IMR-90 (cell line): ENCODE measurements at regions not wholly inside any gene's neighbourhood (a gene's known extent, or its start where the extent isn't known, plus 50 kb on each side); places are given as distances from the start of the nearest gene placed in this dataset.

ENCODE experiments used
- ATAC-seq: fragments of 200-7000 bp; cut with Tn5 transposase; 2 replicates; pipeline ENCODE4 v1.9.1; 2020; ENCODE audit warnings: low read depth, mild to moderate bottlenecking, moderate library complexity
- BruUV-seq: library from RNA; stranded (reverse); fragments of 400-500 nt; replicated peaks from 2 replicates; lab custom pipeline; 2021; lab: Mats Ljungman, UMichigan
- CTCF ChIA-PET: fragments of 300-600 bp; formaldehyde crosslinking; extraction: SDS; loops from one replicate; lab custom pipeline; 2021; ENCODE audit warnings: antibody characterized with exemption; lab: Yijun Ruan, JAX
- POLR2A ChIA-PET: fragments of 300-600 bp; sonication (Branson Sonifier 250); formaldehyde crosslinking; loops from one replicate; lab custom pipeline; 2022; ENCODE audit warnings: antibody characterized with exemption; ENCODE audit not compliant: unreplicated experiment; lab: Charles Lee
- DNase-seq: peaks from one replicate; pipeline ENCODE4 v3.0.0; 2013
- H2AFZ ChIP-seq: replicated peaks from 2 replicates; pipeline ENCODE3; 2013; ENCODE audit warnings: low read length, mild to moderate bottlenecking; ENCODE audit not compliant: poor library complexity
- H2AK5ac ChIP-seq: 2 replicates; pipeline ENCODE4 v1.6.1; 2013; ENCODE audit warnings: low read depth, low read length, inconsistent platforms
- H2AK9ac ChIP-seq: replicated peaks from 2 replicates; pipeline ENCODE3; 2013; ENCODE audit warnings: mild to moderate bottlenecking, low read depth, low read length, moderate library complexity; ENCODE audit not compliant: poor library complexity
- H2BK120ac ChIP-seq: 2 replicates; pipeline ENCODE4 v1.6.1; 2013; ENCODE audit warnings: low read depth, low read length, inconsistent platforms
- H2BK15ac ChIP-seq: 3 replicates; pipeline ENCODE4 v1.6.1; 2013; ENCODE audit warnings: low read depth, low read length, inconsistent platforms
- H2BK20ac ChIP-seq: 2 replicates; pipeline ENCODE4 v1.6.1; 2013; ENCODE audit warnings: low read depth, mild to moderate bottlenecking, inconsistent platforms, low read length, moderate library complexity
- H2BK5ac ChIP-seq: 2 replicates; pipeline ENCODE4 v1.6.1; 2013; ENCODE audit warnings: mild to moderate bottlenecking, low read depth, low read length, inconsistent platforms; ENCODE audit not compliant: poor library complexity, severe bottlenecking
- H3K14ac ChIP-seq: replicated peaks from 2 replicates; pipeline ENCODE4 v1.6.1; 2013; ENCODE audit warnings: low read depth, low read length, inconsistent platforms
- H3K18ac ChIP-seq: 2 replicates; pipeline ENCODE4 v1.6.1; 2013; ENCODE audit warnings: low read depth, low read length, control low read depth
- H3K23ac ChIP-seq: 2 replicates; pipeline ENCODE4 v1.6.1; 2013; ENCODE audit warnings: low read depth, low read length, inconsistent platforms
- H3K27ac ChIP-seq: 2 replicates; pipeline ENCODE4 v1.5.1; 2013; ENCODE audit warnings: mild to moderate bottlenecking, control low read depth, low read length; ENCODE audit not compliant: insufficient read depth
- H3K27me3 ChIP-seq: 2 replicates; pipeline ENCODE4 v1.6.1; 2013; ENCODE audit warnings: low read length; ENCODE audit not compliant: control insufficient read depth, insufficient read depth
- H3K36me3 ChIP-seq: 2 replicates; pipeline ENCODE4 v1.6.1; 2013; ENCODE audit warnings: low read length, mixed read lengths; ENCODE audit not compliant: control insufficient read depth, insufficient read depth
- H3K4ac ChIP-seq: 2 replicates; pipeline ENCODE4 v1.6.1; 2013; ENCODE audit warnings: low read depth, low read length, inconsistent platforms
- H3K4me1 ChIP-seq: 2 replicates; pipeline ENCODE4 v1.6.1; 2013; ENCODE audit warnings: low read length, mixed read lengths; ENCODE audit not compliant: control insufficient read depth, insufficient read depth
- H3K4me2 ChIP-seq: 2 replicates; pipeline ENCODE4 v1.6.1; 2013; ENCODE audit warnings: low read depth, mild to moderate bottlenecking, control low read depth, low read length, moderate library complexity
- H3K4me3 ChIP-seq: 2 replicates; pipeline ENCODE4 v1.5.1; 2013; ENCODE audit warnings: low read depth, mild to moderate bottlenecking, control low read depth, low read length, moderate library complexity; ENCODE audit not compliant: insufficient read depth
- H3K56ac ChIP-seq: 2 replicates; pipeline ENCODE4 v1.6.1; 2013; ENCODE audit warnings: low read length, inconsistent platforms; ENCODE audit not compliant: insufficient read depth; ENCODE audit errors: extremely low read depth
- H3K79me1 ChIP-seq, 2 experiments: 2 replicates each; pipeline ENCODE4 v1.6.1; 2013; ENCODE audit warnings: low read length in 2 of 2, inconsistent platforms in 1 of 2, low read depth in 1 of 2
- H3K9ac ChIP-seq: 2 replicates; pipeline ENCODE4 v1.6.1; 2013; ENCODE audit warnings: low read depth, low read length, control low read depth
- H3K9me1 ChIP-seq: 2 replicates; pipeline ENCODE4 v1.6.1; 2013; ENCODE audit warnings: low read length, inconsistent platforms; ENCODE audit not compliant: insufficient read depth
- H3K9me3 ChIP-seq: 2 replicates; pipeline ENCODE4 v1.6.1; 2013; ENCODE audit warnings: low read length; ENCODE audit not compliant: control insufficient read depth, insufficient read depth
- H4K20me1 ChIP-seq: 2 replicates; pipeline ENCODE4 v1.6.1; 2013; ENCODE audit warnings: low read length, inconsistent platforms; ENCODE audit not compliant: insufficient read depth
- H4K5ac ChIP-seq: 2 replicates; pipeline ENCODE4 v1.6.1; 2013; ENCODE audit warnings: mild to moderate bottlenecking, low read depth, low read length, control low read depth
- H4K8ac ChIP-seq, 2 experiments: 2 replicates each; pipeline ENCODE4 v1.6.1; 2013; ENCODE audit warnings: low read depth in 2 of 2, low read length in 2 of 2, control low read depth in 1 of 2, inconsistent platforms in 1 of 2
- H4K91ac ChIP-seq: 2 replicates; pipeline ENCODE4 v1.6.1; 2013; ENCODE audit warnings: low read depth, low read length, inconsistent platforms; ENCODE audit not compliant: insufficient read depth
- BHLHE40 ChIP-seq: fragments of 150-350 bp; IDR thresholded peaks from 2 replicates; pipeline ENCODE4 v1.6.1; 2016; ENCODE audit warnings: mild to moderate bottlenecking, low read depth, low read length
- CEBPB ChIP-seq: IDR thresholded peaks from 2 replicates; pipeline ENCODE4 v1.6.1; 2012; ENCODE audit warnings: low read depth, low read length, improper control_type of control experiment
- CHD1 ChIP-seq: IDR thresholded peaks from 2 replicates; pipeline ENCODE4 v1.6.1; 2012; ENCODE audit warnings: low read depth, low read length, improper control_type of control experiment
- CTCF ChIP-seq: conservative IDR thresholded peaks from 2 replicates; pipeline ENCODE4 v1.5.1; 2012; ENCODE audit warnings: mild to moderate bottlenecking, low read depth, low read length, improper control_type of control experiment
- ELK1 ChIP-seq: fragments of 150-350 bp; IDR thresholded peaks from 2 replicates; pipeline ENCODE4 v1.6.1; 2016; ENCODE audit warnings: low read depth, mild to moderate bottlenecking, low read length, moderate library complexity, borderline replicate concordance
- FOS ChIP-seq: fragments of 150-350 bp; IDR thresholded peaks from 2 replicates; pipeline ENCODE4 v1.6.1; 2016; ENCODE audit warnings: low read depth, low read length
- MAFK ChIP-seq: IDR thresholded peaks from 2 replicates; pipeline ENCODE4 v1.6.1; 2012; ENCODE audit warnings: low read depth, low read length, improper control_type of control experiment
- MAZ ChIP-seq: IDR thresholded peaks from 2 replicates; pipeline ENCODE4 v1.6.1; 2012; ENCODE audit warnings: low read depth, mild to moderate bottlenecking, low read length, improper control_type of control experiment, moderate library complexity, borderline replicate concordance
- MXI1 ChIP-seq: IDR thresholded peaks from 2 replicates; pipeline ENCODE4 v1.6.1; 2012; ENCODE audit warnings: low read depth, mild to moderate bottlenecking, low read length, moderate library complexity, borderline replicate concordance
- NFE2L2 ChIP-seq: fragments of 150-350 bp; IDR thresholded peaks from 2 replicates; pipeline ENCODE4 v1.6.1; 2016; ENCODE audit warnings: low read depth, mild to moderate bottlenecking, low read length
- POLR2A ChIP-seq: IDR thresholded peaks from 2 replicates; pipeline ENCODE4 v1.6.1; 2012; ENCODE audit warnings: mild to moderate bottlenecking, low read depth, low read length
- RAD21 ChIP-seq: IDR thresholded peaks from 2 replicates; pipeline ENCODE4 v1.6.1; 2012; ENCODE audit warnings: low read length, improper control_type of control experiment
- RCOR1 ChIP-seq: IDR thresholded peaks from 2 replicates; pipeline ENCODE4 v1.6.1; 2012; ENCODE audit warnings: mild to moderate bottlenecking, low read length, improper control_type of control experiment; ENCODE audit not compliant: insufficient replicate concordance
- RFX5 ChIP-seq: IDR thresholded peaks from 2 replicates; pipeline ENCODE4 v1.8.0; 2012; ENCODE audit warnings: low read depth, mild to moderate bottlenecking, low read length, moderate library complexity
- SMC3 ChIP-seq: fragments of 150-350 bp; IDR thresholded peaks from 2 replicates; pipeline ENCODE4 v1.6.1; 2016; ENCODE audit warnings: low read depth, mild to moderate bottlenecking, antibody characterized with exemption, low read length, moderate library complexity
- USF2 ChIP-seq: fragments of 150-350 bp; IDR thresholded peaks from 2 replicates; pipeline ENCODE4 v1.6.1; 2017; ENCODE audit warnings: mild to moderate bottlenecking, antibody characterized with exemption, low read length, low read depth
- WGBS, 2 experiments: methylation state at CpG; one replicate each; pipeline versions ENCODE4 v1.1.5 to v1.1.7; 2013; ENCODE audit warnings: missing lambda C conversion rate in 2 of 2; ENCODE audit not compliant: insufficient read length in 1 of 2; ENCODE audit errors: extremely low coverage in 2 of 2; 5-methylcytosine and 5-hydroxymethylcytosine counted together
- dilution Hi-C: fragments of 300-500 bp; cut with HindIII; formaldehyde crosslinking; loops from one replicate; pipeline ENCODE4 v1.14.3; 2018; ENCODE audit warnings: low sequenced_read_pairs; ENCODE audit not compliant: unreplicated experiment
- in situ Hi-C: fragments of 300-500 bp; cut with MboI; formaldehyde crosslinking; loops from 3 replicates; pipeline ENCODE4 v1.14.3; 2019; ENCODE audit warnings: low sequenced_read_pairs, inconsistent platforms, mixed read lengths
- intact Hi-C: fragments of 100-400 bp; cut with micrococcal nuclease; formaldehyde crosslinking; loops from 2 replicates; pipeline ENCODE4 v1.10.0; 2022

- BruUV-seq: no TSS peak
- Histone ChIP-seq H3K14ac (no peak overlapping the region), H3K18ac (no peak overlapping the region), H3K36me3 (no peaks in the 10 kb centered on the region), H3K56ac (no peak overlapping the region), H4K91ac (no peak overlapping the region), H3K23ac (no peak overlapping the region), H4K20me1 (no peaks in the 10 kb centered on the region), H2BK5ac (no peak overlapping the region), H3K4me2 (no peak overlapping the region), H3K9ac (no peak overlapping the region), H3K27ac (no peak overlapping the region), H3K79me1 (no peaks in the 10 kb centered on the region), H3K4ac (no peak overlapping the region), H4K5ac (no peak overlapping the region), H3K4me1 (no peaks in the 10 kb centered on the region), H4K8ac (no peak overlapping the region), H3K9me3 (no peaks in the 10 kb centered on the region; the same call in 1 of the 2 replicates), H2BK120ac (no peak overlapping the region), H3K27me3 (no peaks in the 10 kb centered on the region), H2AFZ (no peak overlapping the region), H3K9me1 (no peaks in the 10 kb centered on the region), H2BK15ac (no peak overlapping the region), H2AK5ac (no peak overlapping the region), H2BK20ac (no peak overlapping the region), H2AK9ac (no peak overlapping the region), H3K4me3 (no peak overlapping the region)
- dilution Hi-C loops: no loop called here
- 100% methylated on average over 3 of the region's 7 CpGs; no CpG with 5 or more reads in 1 of the 2 experiments for WGBS, 2 experiments
- TF ChIP-seq CEBPB (no peak), USF2 (no peak), RAD21 (no peak), MXI1 (no peak), ELK1 (no peak), FOS (no peak), BHLHE40 (no peak), MAZ (no peak), POLR2A (no peak), MAFK (no peak), RFX5 (no peak), NFE2L2 (no peak), SMC3 (no peak), CHD1 (no peak), RCOR1 (no peak), CTCF (no peak)
- intact Hi-C loops: no loop called here
- POLR2A ChIA-PET: no interaction called here
- no peak for ATAC-seq
- in situ Hi-C loops: no loop called here
- no peak for DNase-seq
- CTCF ChIA-PET: no interaction called here
These were observed 66.2 kb upstream of the PTPRT start for GRCh38 chr20:43255877-43256276.
